Neural cell (in vitro differentiated cells): ENCODE measurements at regions not wholly inside any gene's neighbourhood (a gene's known extent, or its start where the extent isn't known, plus 50 kb on each side); places are given as distances from the start of the nearest gene placed in this dataset.

Source experiments
- H2AFZ ChIP-seq: fragments of 200-600, 300-800 bp; sonication (generic), shearing (Covaris generic); 2 replicates; pipeline ENCODE4 v1.6.0; 2014; ENCODE audit warnings: low read depth, mild to moderate bottlenecking, antibody characterized with exemption, low read length, moderate library complexity
- H3F3A ChIP-seq: fragments of 200-600 bp; shearing (Covaris generic); 2 replicates; pipeline ENCODE4 v1.6.1; 2016; ENCODE audit warnings: mild to moderate bottlenecking, moderate library complexity, mixed read lengths, antibody characterized with exemption, low read length; ENCODE audit not compliant: insufficient read depth, poor library complexity, severe bottlenecking
- H3K27ac ChIP-seq: fragments of 200-600, 300-800 bp; sonication (generic), shearing (Covaris generic); 2 replicates; pipeline ENCODE4 v1.5.1; 2014; ENCODE audit warnings: mild to moderate bottlenecking, low read length, moderate library complexity
- H3K27me3 ChIP-seq: fragments of 300-800, 200-600 bp; sonication (generic), shearing (Covaris generic); 2 replicates; pipeline ENCODE4 v1.6.0; 2014; ENCODE audit warnings: mild to moderate bottlenecking, low read depth, low read length, moderate library complexity; ENCODE audit not compliant: insufficient read depth
- H3K36me3 ChIP-seq: fragments of 300-800, 200-600 bp; sonication (generic), shearing (Covaris generic); 2 replicates; pipeline ENCODE4 v1.5.1; 2014; ENCODE audit warnings: mild to moderate bottlenecking, antibody characterized with exemption, low read length, moderate library complexity; ENCODE audit not compliant: insufficient read depth
- H3K4me2 ChIP-seq: fragments of 300-800, 200-600 bp; sonication (generic), shearing (Covaris generic); 2 replicates; pipeline ENCODE4 v1.6.0; 2014; ENCODE audit warnings: mild to moderate bottlenecking, low read length
- H3K4me3 ChIP-seq: fragments of 300-800, 200-600 bp; sonication (generic), shearing (Covaris generic); 2 replicates; pipeline ENCODE4 v1.5.1; 2014; ENCODE audit warnings: mild to moderate bottlenecking, low read length, moderate library complexity
- H3K79me2 ChIP-seq: fragments of 200-600 bp; shearing (Covaris generic); replicated peaks from 2 replicates; pipeline ENCODE4 v1.6.0; 2014; ENCODE audit warnings: mild to moderate bottlenecking, low read length, moderate library complexity; ENCODE audit not compliant: insufficient read depth
- H3K9ac ChIP-seq: fragments of 300-800, 200-600 bp; sonication (generic), shearing (Covaris generic); 2 replicates; pipeline ENCODE4 v1.6.1; 2016; ENCODE audit warnings: mild to moderate bottlenecking, low read length, mixed read lengths
- H3K9me2 ChIP-seq: fragments of 200-600 bp; shearing (Covaris generic); 2 replicates; pipeline ENCODE4 v1.6.1; 2016; ENCODE audit warnings: mild to moderate bottlenecking, low read length, mixed read lengths; ENCODE audit not compliant: insufficient read depth
- H3K9me3 ChIP-seq: fragments of 200-600, 300-800 bp; sonication (generic), shearing (Covaris generic); 2 replicates; pipeline ENCODE4 v1.6.1; 2016; ENCODE audit warnings: mild to moderate bottlenecking, mixed run types, low read length, moderate library complexity, mixed read lengths
- H4K20me1 ChIP-seq: fragments of 200-600 bp; shearing (Covaris generic); 2 replicates; pipeline ENCODE4 v1.6.1; 2016; ENCODE audit warnings: mild to moderate bottlenecking, mixed run types; ENCODE audit not compliant: insufficient read depth
- CTCF ChIP-seq: fragments of 450-650 bp; IDR thresholded peaks from 2 replicates; pipeline ENCODE4 v1.5.1; 2014; ENCODE audit warnings: antibody characterized with exemption, mild to moderate bottlenecking, moderate library complexity; ENCODE audit not compliant: poor library complexity, severe bottlenecking
- EP300 ChIP-seq: fragments of 450-650 bp; conservative IDR thresholded peaks from 2 replicates; pipeline ENCODE4 v1.6.1; 2014; ENCODE audit warnings: antibody characterized with exemption, mild to moderate bottlenecking, moderate library complexity; ENCODE audit not compliant: poor library complexity, severe bottlenecking
- EZH2 ChIP-seq: fragments of 200-600, 300-800 bp; shearing (Covaris generic), sonication (generic); IDR thresholded peaks from 2 replicates; pipeline ENCODE4 v1.6.1; 2014; ENCODE audit warnings: antibody characterized with exemption, low read length, borderline replicate concordance, mild to moderate bottlenecking; ENCODE audit not compliant: insufficient read depth, poor library complexity, severe bottlenecking
- MXI1 ChIP-seq: fragments of 450-650 bp; conservative IDR thresholded peaks from 2 replicates; pipeline ENCODE4 v1.6.1; 2014; ENCODE audit warnings: antibody characterized with exemption, mild to moderate bottlenecking; ENCODE audit not compliant: poor library complexity, severe bottlenecking
- POLR2AphosphoS5 ChIP-seq: IDR thresholded peaks from 2 replicates; pipeline ENCODE4 v1.6.1; 2012
- RAD21 ChIP-seq: fragments of 450-650 bp; conservative IDR thresholded peaks from 2 replicates; pipeline ENCODE4 v1.6.1; 2014; ENCODE audit warnings: antibody characterized with exemption, mild to moderate bottlenecking, moderate library complexity
- REST ChIP-seq: IDR thresholded peaks from 2 replicates; pipeline ENCODE4 v1.6.1; 2012; ENCODE audit warnings: borderline replicate concordance
- SMC3 ChIP-seq: fragments of 450-650 bp; conservative IDR thresholded peaks from 2 replicates; pipeline ENCODE4 v1.6.1; 2014; ENCODE audit warnings: antibody characterized with exemption, mild to moderate bottlenecking, moderate library complexity; ENCODE audit not compliant: poor library complexity
- TAF1 ChIP-seq: IDR thresholded peaks from 2 replicates; pipeline ENCODE4 v1.6.1; 2012; ENCODE audit warnings: low read depth

- H3K27ac ChIP-seq: no peak overlapping the region
- H3K4me3 ChIP-seq: no peak overlapping the region
- H3F3A ChIP-seq: no peaks in the 10 kb centered on the region
- no peak overlapping the region for H2AFZ ChIP-seq
- no peak for TF ChIP-seq CTCF
- TF ChIP-seq SMC3: no peak
- TF ChIP-seq TAF1: no peak
- TF ChIP-seq EZH2: no peak
- TF ChIP-seq POLR2AphosphoS5: no peak
- no peak for TF ChIP-seq EP300
- TF ChIP-seq REST: no peak
- TF ChIP-seq MXI1: no peak
- TF ChIP-seq RAD21: no peak
- H3K27me3 ChIP-seq: no peaks in the 10 kb centered on the region
- H3K79me2 ChIP-seq: no peaks in the 10 kb centered on the region
- no peaks in the 10 kb centered on the region for H4K20me1 ChIP-seq
- no peaks in the 10 kb centered on the region for H3K9me3 ChIP-seq
- H3K36me3 ChIP-seq: no peaks in the 10 kb centered on the region
- H3K9me2 ChIP-seq: no peaks in the 10 kb centered on the region
- no peak overlapping the region for H3K9ac ChIP-seq
- no peak overlapping the region for H3K4me2 ChIP-seq
Observed at GRCh38 chr5:174491265-174491664, 233.1 kb upstream of the MSX2 start.

- no peaks in the 10 kb centered on the region for H3K27me3 ChIP-seq
- H3K79me2 ChIP-seq: no peaks in the 10 kb centered on the region
- H3F3A ChIP-seq: no peaks in the 10 kb centered on the region
- H3K9ac ChIP-seq: no peak overlapping the region
- no peak overlapping the region for H3K4me2 ChIP-seq
- H3K4me3 ChIP-seq: no peak overlapping the region
- no peaks in the 10 kb centered on the region for H3K9me2 ChIP-seq
- no peak overlapping the region for H3K27ac ChIP-seq
- H3K9me3 ChIP-seq: no peaks in the 10 kb centered on the region
- no peaks in the 10 kb centered on the region for H3K36me3 ChIP-seq
- H2AFZ ChIP-seq: no peak overlapping the region
- no peaks in the 10 kb centered on the region for H4K20me1 ChIP-seq
- no peak for TF ChIP-seq TAF1
- TF ChIP-seq MXI1: no peak
- no peak for TF ChIP-seq REST
- TF ChIP-seq EP300: no peak
- no peak for TF ChIP-seq POLR2AphosphoS5
- no peak for TF ChIP-seq RAD21
- no peak for TF ChIP-seq CTCF
- no peak for TF ChIP-seq EZH2
- no peak for TF ChIP-seq SMC3
Observed at GRCh38 chr5:174491761-174492350, 232.5 kb upstream of the MSX2 start.
